Fibroblast of lung (primary cell): ENCODE measurements at regions not wholly inside any gene's neighbourhood (a gene's known extent, or its start where the extent isn't known, plus 50 kb on each side); places are given as distances from the start of the nearest gene placed in this dataset.

Experiments used
- DNase-seq, 2 donors: peaks; one replicate each; pipeline versions ENCODE4 v3.0.0 to v3.0.0-alpha.2; 2010; ENCODE audit warnings: low read depth in 2 of 2
- H2AFZ ChIP-seq: 2 replicates; pipeline ENCODE4 v1.5.1; 2012; ENCODE audit warnings: low read length, control low read depth, inconsistent platforms
- H3K27ac ChIP-seq: 2 replicates; pipeline ENCODE4 v1.5.1; 2011; ENCODE audit warnings: low read length, control low read depth; ENCODE audit not compliant: insufficient read depth
- H3K27me3 ChIP-seq: 2 replicates; pipeline ENCODE4 v1.5.1; 2011; ENCODE audit warnings: mild to moderate bottlenecking, low read length; ENCODE audit not compliant: control insufficient read depth, insufficient read depth
- H3K36me3 ChIP-seq: 2 replicates; pipeline ENCODE4 v1.5.1; 2011; ENCODE audit warnings: low read length; ENCODE audit not compliant: control insufficient read depth, insufficient read depth
- H3K4me1 ChIP-seq: 2 replicates; pipeline ENCODE4 v1.5.1; 2011; ENCODE audit warnings: low read length; ENCODE audit not compliant: control insufficient read depth, insufficient read depth; ENCODE audit errors: extremely low read depth
- H3K4me2 ChIP-seq: 2 replicates; pipeline ENCODE4 v1.5.1; 2011; ENCODE audit warnings: low read length, control low read depth; ENCODE audit not compliant: insufficient read depth; ENCODE audit errors: extremely low read depth
- H3K4me3 ChIP-seq, 4 experiments: fragments of 200-600 bp in 1 of 4; sonication (generic) in 1 of 4; replicated peaks in 1 of 4; 2 replicates each; pipeline ENCODE4 v1.5.1; 2011 to 2016; ENCODE audit warnings: low read length in 4 of 4, low read depth in 3 of 4, mild to moderate bottlenecking in 3 of 4, control low read depth in 2 of 4, inconsistent platforms in 1 of 4, mixed read lengths in 1 of 4; ENCODE audit not compliant: insufficient read depth in 1 of 4; ENCODE audit errors: control extremely low read depth in 1 of 4
- H3K79me2 ChIP-seq: 2 replicates; pipeline ENCODE4 v1.5.1; 2012; ENCODE audit warnings: mild to moderate bottlenecking, low read length, inconsistent platforms; ENCODE audit not compliant: control insufficient read depth, insufficient read depth
- H3K9ac ChIP-seq: 2 replicates; pipeline ENCODE4 v1.5.1; 2011; ENCODE audit warnings: mild to moderate bottlenecking, low read length, control low read depth; ENCODE audit not compliant: insufficient read depth
- H3K9me3 ChIP-seq: 2 replicates; pipeline ENCODE4 v1.5.1; 2012; ENCODE audit warnings: low read depth, low read length; ENCODE audit not compliant: control insufficient read depth, insufficient read depth
- H4K20me1 ChIP-seq: 2 replicates; pipeline ENCODE4 v1.5.1; 2011; ENCODE audit warnings: low read length; ENCODE audit not compliant: control insufficient read depth, insufficient read depth; ENCODE audit errors: extremely low read depth
- EZH2 ChIP-seq: IDR thresholded peaks from 2 replicates; pipeline ENCODE4 v1.5.1; 2012; ENCODE audit warnings: low read length, control low read depth, mild to moderate bottlenecking; ENCODE audit errors: missing control alignments
- TF ChIP-seq, protein P1 (sequence below), 2 donors: IDR thresholded peaks in 1 of 2; conservative IDR thresholded peaks in 1 of 2; 1 replicate in 1 of 2; 2 replicates in 1 of 2; pipeline ENCODE4 v1.5.1; 2011 to 2012; ENCODE audit warnings: low read length in 2 of 2, control low read depth in 1 of 2, inconsistent platforms in 1 of 2, low read depth in 1 of 2, mild to moderate bottlenecking in 1 of 2

GRCh38 chr3:187831125-187832051 lies 86.1 kb upstream of the BCL6 start:
- no peak overlapping the region for H3K4me2 ChIP-seq
- no peak overlapping the region for H3K9ac ChIP-seq
- DNase-seq = no peak
- H4K20me1 ChIP-seq = no peaks in the 10 kb centered on the region
- H3K4me3 ChIP-seq = no peak overlapping the region
- no peaks in the 10 kb centered on the region for H3K79me2 ChIP-seq
- no peaks in the 10 kb centered on the region for H3K27me3 ChIP-seq
- H2AFZ ChIP-seq = no peak overlapping the region
- no peak overlapping the region for H3K27ac ChIP-seq
- H3K36me3 ChIP-seq = no peaks in the 10 kb centered on the region
- H3K9me3 ChIP-seq = no peaks in the 10 kb centered on the region
- no peak for TF ChIP-seq EZH2
- TF ChIP-seq, protein P1, sequence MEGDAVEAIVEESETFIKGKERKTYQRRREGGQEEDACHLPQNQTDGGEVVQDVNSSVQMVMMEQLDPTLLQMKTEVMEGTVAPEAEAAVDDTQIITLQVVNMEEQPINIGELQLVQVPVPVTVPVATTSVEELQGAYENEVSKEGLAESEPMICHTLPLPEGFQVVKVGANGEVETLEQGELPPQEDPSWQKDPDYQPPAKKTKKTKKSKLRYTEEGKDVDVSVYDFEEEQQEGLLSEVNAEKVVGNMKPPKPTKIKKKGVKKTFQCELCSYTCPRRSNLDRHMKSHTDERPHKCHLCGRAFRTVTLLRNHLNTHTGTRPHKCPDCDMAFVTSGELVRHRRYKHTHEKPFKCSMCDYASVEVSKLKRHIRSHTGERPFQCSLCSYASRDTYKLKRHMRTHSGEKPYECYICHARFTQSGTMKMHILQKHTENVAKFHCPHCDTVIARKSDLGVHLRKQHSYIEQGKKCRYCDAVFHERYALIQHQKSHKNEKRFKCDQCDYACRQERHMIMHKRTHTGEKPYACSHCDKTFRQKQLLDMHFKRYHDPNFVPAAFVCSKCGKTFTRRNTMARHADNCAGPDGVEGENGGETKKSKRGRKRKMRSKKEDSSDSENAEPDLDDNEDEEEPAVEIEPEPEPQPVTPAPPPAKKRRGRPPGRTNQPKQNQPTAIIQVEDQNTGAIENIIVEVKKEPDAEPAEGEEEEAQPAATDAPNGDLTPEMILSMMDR (conservative IDR thresholded peaks at IDR 0.05 in 1 of 2, IDR thresholded peaks at IDR 0.05 in 1 of 2; ENCODE audit: low read depth in 1 of 2, low read length in 2 of 2) = no peak
- H3K4me1 ChIP-seq = no peaks in the 10 kb centered on the region

DNA sequence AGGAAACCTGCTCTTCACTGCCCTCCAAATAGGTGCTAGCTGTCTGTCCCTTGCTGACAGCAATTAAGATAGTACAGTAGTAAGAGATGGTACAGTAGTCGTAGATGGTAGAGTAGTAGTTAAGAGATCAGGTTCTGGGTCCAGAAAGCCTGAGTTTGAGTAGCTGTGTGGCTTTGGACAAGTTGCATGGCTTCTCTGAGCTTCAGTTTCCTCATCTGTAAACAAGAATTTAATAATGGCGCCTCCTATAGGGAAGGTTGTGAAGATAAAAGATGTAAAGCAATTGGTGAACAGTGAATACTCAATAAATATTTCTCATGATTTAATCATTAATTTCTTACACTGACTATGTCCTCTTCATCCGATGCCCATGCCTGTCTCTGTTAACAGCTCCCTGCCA lies 86.9 kb upstream of the BCL6 start:
- H3K4me2 ChIP-seq = no peak overlapping the region
- H3K4me1 ChIP-seq = no peaks in the 10 kb centered on the region
- no peaks in the 10 kb centered on the region for H3K36me3 ChIP-seq
- H3K27me3 ChIP-seq = no peaks in the 10 kb centered on the region
- H3K79me2 ChIP-seq = no peaks in the 10 kb centered on the region
- H3K27ac ChIP-seq = no peak overlapping the region
- DNase-seq = no peak
- no peaks in the 10 kb centered on the region for H4K20me1 ChIP-seq
- TF ChIP-seq EZH2 = no peak
- TF ChIP-seq, protein P1 (conservative IDR thresholded peaks at IDR 0.05 in 1 of 2, IDR thresholded peaks at IDR 0.05 in 1 of 2; ENCODE audit: low read depth in 1 of 2, low read length in 2 of 2) = no peak
- H3K9ac ChIP-seq = no peak overlapping the region
- H2AFZ ChIP-seq = no peak overlapping the region
- no peaks in the 10 kb centered on the region for H3K9me3 ChIP-seq
- H3K4me3 ChIP-seq = no peak overlapping the region

DNA sequence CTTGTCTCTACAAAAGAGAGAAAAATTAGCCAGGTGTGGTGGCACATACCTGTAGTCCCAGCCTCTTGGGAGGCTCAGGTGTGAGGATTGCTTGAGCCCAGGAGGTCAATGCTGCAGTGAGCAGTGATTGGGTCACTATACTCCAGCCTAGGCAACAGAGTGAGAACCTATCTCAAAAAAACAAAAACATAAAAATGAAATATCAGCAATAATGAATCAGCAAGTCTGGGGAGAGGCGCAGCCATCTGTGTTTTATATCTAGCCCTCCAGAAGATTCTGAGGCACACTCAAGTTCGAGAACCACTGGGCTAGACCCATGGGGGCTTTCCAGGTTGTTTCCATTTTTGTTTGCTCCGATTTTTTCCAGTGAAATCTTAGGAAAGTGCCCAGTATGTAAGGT lies 88.1 kb upstream of the BCL6 start:
- Histone ChIP-seq H3K9ac (no peak overlapping the region), H3K27ac (no peak overlapping the region), H3K9me3 (no peaks in the 10 kb centered on the region), H4K20me1 (no peaks in the 10 kb centered on the region), H3K4me2 (no peak overlapping the region), H3K79me2 (no peaks in the 10 kb centered on the region), H3K27me3 (no peaks in the 10 kb centered on the region), H3K4me1 (no peaks in the 10 kb centered on the region), H2AFZ (no peak overlapping the region), H3K4me3 (no peak overlapping the region), H3K36me3 (no peaks in the 10 kb centered on the region)
- no peak for DNase-seq
- TF ChIP-seq, protein P1 (conservative IDR thresholded peaks at IDR 0.05 in 1 of 2, IDR thresholded peaks at IDR 0.05 in 1 of 2; ENCODE audit: low read depth in 1 of 2, low read length in 2 of 2) = no peak
- TF ChIP-seq EZH2 = no peak
